GM19372 (cell line): ENCODE measurements at regions not wholly inside any gene's neighbourhood (a gene's known extent, or its start where the extent isn't known, plus 50 kb on each side); places are given as distances from the start of the nearest gene placed in this dataset.

Source experiments
- ATAC-seq: cut with Tn5 transposase; IDR thresholded peaks from one replicate; pipeline ENCODE4 v1.9.1; 2021; ENCODE audit warnings: mild to moderate bottlenecking, low read depth, moderate library complexity; ENCODE audit not compliant: unreplicated experiment

GRCh38 chrX:121102101-121102500 is 54.7 kb downstream of the GLUD2 start:
- ATAC-seq: no peak

GRCh38 chrX:121103381-121103780 is 56.0 kb downstream of the GLUD2 start:
- ATAC-seq: no peak

- no peak for ATAC-seq
Observed at GRCh38 chrX:121106484-121107235, 59.2 kb downstream of the GLUD2 start.

- ATAC-seq: no peak
Observed at GRCh38 chrX:121109986-121110385, 62.6 kb downstream of the GLUD2 start.

- ATAC-seq: no peak
Observed at GRCh38 chrX:121110536-121110935, 63.1 kb downstream of the GLUD2 start.

GRCh38 chrX:121114691-121115090 is 67.3 kb downstream of the GLUD2 start:
- no peak for ATAC-seq

- ATAC-seq: no peak
Observed at GRCh38 chrX:121120690-121121605, 73.5 kb downstream of the GLUD2 start.

GRCh38 chrX:121122332-121122731 is 74.9 kb downstream of the GLUD2 start:
- no peak for ATAC-seq

- no peak for ATAC-seq
Observed at GRCh38 chrX:121128925-121129877, 81.8 kb downstream of the GLUD2 start.

GRCh38 chrX:121132675-121133074 is 85.3 kb downstream of the GLUD2 start:
- ATAC-seq: no peak

GRCh38 chrX:121135488-121136207 is 88.2 kb downstream of the GLUD2 start:
- ATAC-seq: no peak

GRCh38 chrX:121146059-121146628 is 98.7 kb downstream of the GLUD2 start:
- ATAC-seq: no peak

GRCh38 chrX:121150217-121150616 is 102.8 kb downstream of the GLUD2 start:
- no peak for ATAC-seq

- peak; percentile 82 for ATAC-seq
Observed at GRCh38 chrX:121151293-121151692, 103.9 kb downstream of the GLUD2 start.

- no peak for ATAC-seq
Observed at GRCh38 chrX:121154858-121155404, 107.5 kb downstream of the GLUD2 start.

GRCh38 chrX:121160987-121161386 is 113.6 kb downstream of the GLUD2 start:
- peak; percentile 79 for ATAC-seq

- ATAC-seq: no peak
Observed at GRCh38 chrX:121161501-121161933, 114.1 kb downstream of the GLUD2 start.

GRCh38 chrX:121163443-121163842 is 116.0 kb downstream of the GLUD2 start:
- ATAC-seq: no peak

GRCh38 chrX:121165930-121166359 is 118.5 kb downstream of the GLUD2 start:
- no peak for ATAC-seq
